Mesodermal cell (in vitro differentiated cells): ENCODE measurements at regions not wholly inside any gene's neighbourhood (a gene's known extent, or its start where the extent isn't known, plus 50 kb on each side); places are given as distances from the start of the nearest gene placed in this dataset.
A peak's percentile ranks its signal among the peaks of the same experiment; 100 is the strongest.

ENCODE experiments used
- H3K27ac ChIP-seq: 2 replicates; pipeline ENCODE4 v1.7.0; 2013; ENCODE audit warnings: mild to moderate bottlenecking, low read depth, low read length, moderate library complexity; ENCODE audit not compliant: severe bottlenecking
- H3K36me3 ChIP-seq: 2 replicates; pipeline ENCODE4 v1.7.1; 2013; ENCODE audit warnings: mild to moderate bottlenecking, low read length, moderate library complexity; ENCODE audit not compliant: control insufficient read depth, insufficient read depth
- H3K4me1 ChIP-seq: one replicate; pipeline ENCODE4 v1.7.1; 2013; ENCODE audit warnings: mild to moderate bottlenecking, low read length; ENCODE audit not compliant: insufficient read depth, control insufficient read depth, poor library complexity, severe bottlenecking
- H3K4me3 ChIP-seq: 2 replicates; pipeline ENCODE4 v1.7.0; 2013; ENCODE audit warnings: low read length, control low read depth, mild to moderate bottlenecking; ENCODE audit not compliant: insufficient read depth, poor library complexity, severe bottlenecking; ENCODE audit errors: extremely low read depth
- H3K9me3 ChIP-seq: 2 replicates; pipeline ENCODE4 v1.7.1; 2013; ENCODE audit warnings: mild to moderate bottlenecking, low read length, moderate library complexity; ENCODE audit not compliant: control insufficient read depth
- WGBS, 2 experiments: methylation state at CpG; one replicate each; pipeline ENCODE4 v1.1.5; 2013; ENCODE audit warnings: missing lambda C conversion rate in 2 of 2; ENCODE audit not compliant: insufficient coverage in 2 of 2; 5-methylcytosine and 5-hydroxymethylcytosine counted together

DNA sequence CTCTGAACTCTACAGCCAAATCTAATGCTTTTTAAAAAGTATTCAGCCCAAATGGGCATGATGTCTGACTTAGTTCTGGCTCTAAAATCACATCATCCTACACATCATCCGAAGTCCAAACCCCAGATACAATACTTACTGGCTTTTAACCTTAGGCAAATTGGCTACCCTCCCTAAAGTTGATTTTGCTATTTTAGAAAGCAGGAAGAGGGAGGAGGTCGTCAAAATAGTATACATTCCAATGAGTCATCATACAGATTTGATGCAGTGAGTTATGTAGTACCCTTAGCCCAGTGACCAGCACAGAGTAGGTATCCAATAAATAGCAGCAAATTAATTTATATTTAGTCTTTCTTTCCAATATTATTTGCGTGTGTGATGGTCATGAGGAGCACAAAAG is 582.0 kb upstream of the TUSC1 start:
- no peak overlapping the region for H3K4me3 ChIP-seq
- WGBS, 2 experiments, result 67% methylated on average over 1 of the region's 3 CpGs; no CpG with 5 or more reads in 1 of the 2 experiments
- H3K27ac ChIP-seq, result peak overlapping the region; percentile 98
- H3K36me3 ChIP-seq, result no peaks in the 10 kb centered on the region
- peaks cover 17% of the 10 kb centered on the region for H3K4me1 ChIP-seq
- H3K9me3 ChIP-seq, result peaks cover 10% of the 10 kb centered on the region

- no peak overlapping the region for H3K27ac ChIP-seq
- no peaks in the 10 kb centered on the region for H3K36me3 ChIP-seq
- H3K4me1 ChIP-seq, result no peaks in the 10 kb centered on the region
- no peak overlapping the region for H3K4me3 ChIP-seq
- peaks cover 9% of the 10 kb centered on the region for H3K9me3 ChIP-seq
- no CpG with 5 or more reads among the region's 1 CpG for WGBS, 2 experiments
Observed at GRCh38 chr9:26247861-26248260, 569.6 kb upstream of the TUSC1 start.

- no peaks in the 10 kb centered on the region for H3K36me3 ChIP-seq
- no peak overlapping the region for H3K4me3 ChIP-seq
- H3K27ac ChIP-seq, result no peak overlapping the region
- peaks cover 9% of the 10 kb centered on the region for H3K9me3 ChIP-seq
- H3K4me1 ChIP-seq, result no peaks in the 10 kb centered on the region
- WGBS, 2 experiments, result no CpG with 5 or more reads among the region's 1 CpG
Observed at GRCh38 chr9:26244661-26245451, 566.6 kb upstream of the TUSC1 start.

DNA sequence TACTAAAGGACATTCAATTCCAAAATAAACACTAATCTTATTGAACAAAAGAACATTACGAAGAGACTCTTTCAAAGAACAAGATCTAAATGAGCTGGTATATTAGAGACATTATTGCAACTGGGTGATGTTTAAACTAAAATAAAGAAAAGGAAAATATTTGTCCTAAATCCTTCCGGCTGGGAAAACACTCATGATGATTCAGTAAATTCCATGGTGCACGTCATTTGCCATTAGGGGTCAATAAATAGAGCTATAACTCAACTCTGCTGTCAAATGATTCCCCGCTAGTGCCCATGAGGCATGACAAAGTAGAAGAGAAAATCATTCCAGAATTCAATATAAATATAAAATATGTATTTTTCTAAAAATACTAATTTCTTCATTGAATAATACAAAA is 565.5 kb upstream of the TUSC1 start:
- Histone ChIP-seq H3K4me3 (no peak overlapping the region), H3K9me3 (peaks cover 2% of the 10 kb centered on the region), H3K27ac (no peak overlapping the region), H3K36me3 (no peaks in the 10 kb centered on the region), H3K4me1 (no peaks in the 10 kb centered on the region)
- WGBS, 2 experiments, result 92 to 100% methylated on average over 2 of the region's 4 CpGs

DNA sequence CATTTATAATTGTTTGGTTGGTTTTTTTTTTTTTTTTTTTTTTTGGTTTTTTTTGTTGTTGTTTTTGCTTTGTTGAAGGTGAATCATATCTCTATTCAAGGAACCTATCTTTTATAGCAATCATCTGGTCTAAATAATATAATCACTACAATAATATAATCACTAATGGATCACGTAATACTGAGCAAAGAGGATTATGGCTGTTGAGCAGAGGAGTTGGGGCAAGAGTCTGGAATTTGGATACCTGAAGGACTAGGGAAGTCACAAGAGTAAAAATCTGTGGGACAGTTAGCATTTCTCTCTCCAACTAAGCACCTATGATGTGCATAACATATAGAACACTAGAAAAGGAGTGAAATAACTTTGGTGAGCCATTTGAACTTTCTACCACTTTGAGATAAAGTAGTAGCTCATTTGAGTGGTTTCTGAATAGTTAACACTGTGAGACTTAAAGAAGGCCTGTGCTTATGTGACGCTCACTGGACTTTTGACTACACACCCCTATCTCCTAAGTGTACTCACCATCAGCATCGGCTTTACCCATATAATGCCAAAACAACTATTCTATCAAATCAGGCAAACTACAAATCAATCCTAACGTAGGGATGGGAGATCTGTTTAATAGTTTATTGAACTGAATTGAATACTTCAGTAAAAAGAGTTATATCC is 564.9 kb upstream of the TUSC1 start:
- Histone ChIP-seq H3K27ac (no peak overlapping the region), H3K4me3 (no peak overlapping the region)
- WGBS, 2 experiments, result no CpG with 5 or more reads among the region's 4 CpGs

GRCh38 chr9:26240020-26240419 is 561.8 kb upstream of the TUSC1 start:
- WGBS, 2 experiments, result 92 to 100% methylated on average over 2 of the region's 2 CpGs
- no peaks in the 10 kb centered on the region for H3K4me1 ChIP-seq
- no peak overlapping the region for H3K27ac ChIP-seq
- no peaks in the 10 kb centered on the region for H3K36me3 ChIP-seq
- H3K4me3 ChIP-seq, result no peak overlapping the region
- H3K9me3 ChIP-seq, result no peaks in the 10 kb centered on the region

More for the DNA sequence above, 564.9 kb upstream of the TUSC1 start:
- Histone ChIP-seq H3K36me3 (no peaks in the 10 kb centered on the region), H3K4me1 (no peaks in the 10 kb centered on the region), H3K9me3 (no peaks in the 10 kb centered on the region)

DNA sequence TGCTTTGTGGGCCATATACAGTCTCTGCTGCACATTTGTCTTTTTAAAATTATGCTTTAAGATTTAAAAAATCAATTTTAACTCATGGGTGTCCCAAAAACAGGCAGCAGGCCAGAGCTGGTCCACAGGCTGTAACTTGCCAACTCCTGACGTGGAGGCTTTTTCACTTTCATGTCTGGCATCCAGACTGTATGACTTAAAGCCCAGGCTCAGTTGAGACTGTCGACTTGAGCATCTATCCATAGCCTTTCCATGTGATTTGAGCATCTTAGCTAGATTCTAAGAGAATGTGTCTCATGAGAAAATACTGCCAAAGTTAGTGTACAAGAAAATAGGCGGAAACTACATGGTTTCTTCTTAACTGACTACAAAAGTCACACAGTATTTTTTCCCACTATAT is 559.0 kb upstream of the TUSC1 start:
- no peak overlapping the region for H3K27ac ChIP-seq
- no peaks in the 10 kb centered on the region for H3K36me3 ChIP-seq
- 80 to 97% methylated on average over 2 to 3 of the region's 3 CpGs for WGBS, 2 experiments
- H3K4me3 ChIP-seq, result no peak overlapping the region
- H3K4me1 ChIP-seq, result no peaks in the 10 kb centered on the region
- H3K9me3 ChIP-seq, result no peaks in the 10 kb centered on the region

GRCh38 chr9:26234865-26235264 is 556.6 kb upstream of the TUSC1 start:
- no peaks in the 10 kb centered on the region for H3K36me3 ChIP-seq
- H3K4me1 ChIP-seq, result no peaks in the 10 kb centered on the region
- WGBS, 2 experiments, result 80 to 83% methylated on average over 1 to 2 of the region's 2 CpGs
- H3K9me3 ChIP-seq, result no peaks in the 10 kb centered on the region
- no peak overlapping the region for H3K27ac ChIP-seq
- no peak overlapping the region for H3K4me3 ChIP-seq

GRCh38 chr9:26231391-26231790 is 553.1 kb upstream of the TUSC1 start:
- Histone ChIP-seq H3K27ac (no peak overlapping the region), H3K36me3 (no peaks in the 10 kb centered on the region), H3K4me3 (no peak overlapping the region), H3K4me1 (no peaks in the 10 kb centered on the region), H3K9me3 (no peaks in the 10 kb centered on the region)
- WGBS, 2 experiments, result no CpG with 5 or more reads among the region's 4 CpGs

- H3K36me3 ChIP-seq, result no peaks in the 10 kb centered on the region
- WGBS, 2 experiments, result 92 to 93% methylated on average over 2 of the region's 6 CpGs
- H3K9me3 ChIP-seq, result no peaks in the 10 kb centered on the region
- H3K4me3 ChIP-seq, result no peak overlapping the region
- no peaks in the 10 kb centered on the region for H3K4me1 ChIP-seq
- no peak overlapping the region for H3K27ac ChIP-seq
Observed at GRCh38 chr9:26229324-26230054, 551.2 kb upstream of the TUSC1 start.
